ENCODE measurements at regions not wholly inside any gene's neighbourhood (a gene's known extent, or its start where the extent isn't known, plus 50 kb on each side); places are given as distances from the start of the nearest gene placed in this dataset.

GRCh38 chr10:88060762-88061161, 197.3 kb downstream of the PTEN start:
- H3K4me2 ChIP-seq (ENCODE audit: control insufficient read depth, insufficient read depth): no peak overlapping the region
- no peak for FAIRE-seq
- no peaks in the 10 kb centered on the region for H4K20me1 ChIP-seq (ENCODE audit: control insufficient read depth, insufficient read depth)
- ChIA-PET CTCF (interaction anchor here (0.9 to 3.5 kb wide), 4 partner anchors 15 to 327 kb away, joined by 3 to 12 read pairs (median 3); no protein-coding TSS in a partner anchor), RAD21 (ENCODE audit: unreplicated experiment) (interaction anchor here (1.0 to 2.2 kb wide), 3 partner anchors 9 to 53 kb away, joined by 3 to 10 read pairs (median 6); no protein-coding TSS in a partner anchor), POLR2A (no interaction called here), SMC1A (ENCODE audit: uncharacterized antibody, unreplicated experiment) (interaction anchor here (1.0 to 4.0 kb wide), 6 partner anchors 10 to 53 kb away, joined by 3 to 24 read pairs (median 4); no protein-coding TSS in a partner anchor)
- H3K9ac ChIP-seq (ENCODE audit: control insufficient read depth, insufficient read depth, low read length): no peak overlapping the region
- no peaks in the 10 kb centered on the region for H3K36me3 ChIP-seq (ENCODE audit: control insufficient read depth in 2 of 2, insufficient read depth in 2 of 2, low read length in 1 of 2)
- H3K4me1 ChIP-seq (ENCODE audit: control insufficient read depth, insufficient read depth, low read length): peaks cover 48% of the 10 kb centered on the region
- H3K27me3 ChIP-seq (replicated peaks in 1 of 2; ENCODE audit: control insufficient read depth in 2 of 2, insufficient read depth in 2 of 2, low read length in 1 of 2): no peaks in the 10 kb centered on the region
- TF ChIP-seq HDGF (IDR thresholded peaks at IDR 0.05) (0 out of 2 replicates have a peak, but pooled peaks have one; percentile 67), ZSCAN29 (IDR thresholded peaks at IDR 0.05) (no peak)
- no peak overlapping the region for H3K27ac ChIP-seq (ENCODE audit: control insufficient read depth, insufficient read depth)
- no peak for DNase-seq (ENCODE audit: low read depth, low spot score)
- H3K9me3 ChIP-seq (replicated peaks; ENCODE audit: control insufficient read depth, insufficient read depth, low read length): no peaks in the 10 kb centered on the region
- in situ Hi-C loops (cut with MboI) (loop anchor here (10.0 kb wide), 1 partner anchor 196 kb away; the partner anchor contains the start of genes KLLN and PTEN), intact Hi-C loops (cut with micrococcal nuclease; ENCODE audit: unreplicated experiment) (no loop called here)
- no peak overlapping the region for H3K4me3 ChIP-seq
- H2AFZ ChIP-seq (ENCODE audit: control insufficient read depth, low read depth, low read length): no peak overlapping the region
- no peaks in the 10 kb centered on the region for H3K79me2 ChIP-seq (ENCODE audit: control insufficient read depth, insufficient read depth, low read length)
- WGBS (ENCODE audit: insufficient coverage, insufficient replicate concordance, low lambda C conversion rate, missing lambda C conversion rate): 98% methylated on average over 6 of the region's 6 CpGs
- no TSS peak for BruUV-seq (replicated peaks)
- ATAC-seq: no peak

- H3K4me1 ChIP-seq (ENCODE audit: control insufficient read depth, insufficient read depth, low read length): peaks cover 65% of the 10 kb centered on the region
- intact Hi-C loops (cut with micrococcal nuclease; ENCODE audit: unreplicated experiment): no loop called here
- TF ChIP-seq HDAC2 (IDR thresholded peaks at IDR 0.05) (no peak), NR2C1 (IDR thresholded peaks at IDR 0.05) (no peak), MAX (IDR thresholded peaks at IDR 0.05; ENCODE audit: low read depth, low read length) (no peak), BACH1 (IDR thresholded peaks at IDR 0.05; ENCODE audit: borderline replicate concordance) (peak; percentile 60; the same call in 1 of the 2 replicates), DPF2 (IDR thresholded peaks at IDR 0.05) (peak; percentile 48), SRF (IDR thresholded peaks at IDR 0.05; ENCODE audit: low read depth in 2 of 2, low read length in 2 of 2) (no peak), POLR2A (IDR thresholded peaks at IDR 0.05; ENCODE audit: low read depth, low read length) (peak; percentile 46; the same call in 1 of the 2 replicates), ASH2L (IDR thresholded peaks at IDR 0.05; ENCODE audit: borderline replicate concordance, low read depth) (no peak), BRCA1 (IDR thresholded peaks at IDR 0.05; ENCODE audit: low read depth, low read length) (no peak), CBFB (IDR thresholded peaks at IDR 0.05; ENCODE audit: low read depth) (no peak), BMI1 (IDR thresholded peaks at IDR 0.05; ENCODE audit: borderline replicate concordance) (no peak), EED (IDR thresholded peaks at IDR 0.05; ENCODE audit: low read depth) (peak; percentile 46; the same call in 1 of the 2 replicates), FOS (IDR thresholded peaks at IDR 0.05; ENCODE audit: borderline replicate concordance, extremely low read depth, insufficient read length) (no peak)
These were observed 199.0 kb downstream of the PTEN start for GRCh38 chr10:88062385-88062784.

More at GRCh38 chr10:88062385-88062784, 199.0 kb downstream of the PTEN start:
- CTCF ChIA-PET: interaction anchor here (1.1 to 3.5 kb wide), 3 partner anchors 27 to 51 kb away, joined by 4 to 12 read pairs (median 7); no protein-coding TSS in a partner anchor
- Histone ChIP-seq H3K36me3 (ENCODE audit: control insufficient read depth in 2 of 2, insufficient read depth in 2 of 2, low read length in 1 of 2) (no peaks in the 10 kb centered on the region), H3K27me3 (replicated peaks in 1 of 2; ENCODE audit: control insufficient read depth in 2 of 2, insufficient read depth in 2 of 2, low read length in 1 of 2) (no peaks in the 10 kb centered on the region), H3K27ac (ENCODE audit: control insufficient read depth, insufficient read depth) (peak overlapping the region; percentile 92), H3K4me3 (peak overlapping the region; percentile 21; the same call in 1 of the 2 replicates), H3K9ac (ENCODE audit: control insufficient read depth, insufficient read depth, low read length) (peak overlapping the region; percentile 50), H2AFZ (ENCODE audit: control insufficient read depth, low read depth, low read length) (peak overlapping the region; percentile 47), H3K79me2 (ENCODE audit: control insufficient read depth, insufficient read depth, low read length) (no peaks in the 10 kb centered on the region), H3K4me2 (ENCODE audit: control insufficient read depth, insufficient read depth) (peak overlapping the region; percentile 59), H3K9me3 (replicated peaks; ENCODE audit: control insufficient read depth, insufficient read depth, low read length) (no peaks in the 10 kb centered on the region), H4K20me1 (ENCODE audit: control insufficient read depth, insufficient read depth) (no peaks in the 10 kb centered on the region)
- 54% methylated on average over 6 of the region's 6 CpGs for WGBS (ENCODE audit: insufficient coverage, insufficient replicate concordance, low lambda C conversion rate, missing lambda C conversion rate)
- in situ Hi-C loops (cut with MboI): loop anchor here (10.0 kb wide), 1 partner anchor 198 kb away; the partner anchor contains the start of genes KLLN and PTEN
- SMC1A ChIA-PET (ENCODE audit: uncharacterized antibody, unreplicated experiment): interaction anchor here (0.9 to 4.0 kb wide), 23 partner anchors 8 to 347 kb away, joined by 3 to 24 read pairs (median 5); no protein-coding TSS in a partner anchor
- POLR2A ChIA-PET: interaction anchor here (0.7 to 1.4 kb wide), 3 partner anchors 46 to 200 kb away, joined by 3 to 5 read pairs (median 4); partner anchors contain the start of genes KLLN and PTEN
- RAD21 ChIA-PET (ENCODE audit: unreplicated experiment): interaction anchor here (0.6 to 2.9 kb wide), 18 partner anchors 17 to 340 kb away, joined by 3 to 28 read pairs (median 3); partner anchors contain the start of genes KLLN and PTEN
- BruUV-seq (replicated peaks): no TSS peak
- DNase-seq (ENCODE audit: low read depth, low spot score) (no peak), FAIRE-seq (peak; percentile 18), ATAC-seq (peak; percentile 13; the same call in 2 of the 3 replicates)

Data from GM12878 (cell line).